ENCODE measurements at regions not wholly inside any gene's neighbourhood (a gene's known extent, or its start where the extent isn't known, plus 50 kb on each side); places are given as distances from the start of the nearest gene placed in this dataset.

DNA sequence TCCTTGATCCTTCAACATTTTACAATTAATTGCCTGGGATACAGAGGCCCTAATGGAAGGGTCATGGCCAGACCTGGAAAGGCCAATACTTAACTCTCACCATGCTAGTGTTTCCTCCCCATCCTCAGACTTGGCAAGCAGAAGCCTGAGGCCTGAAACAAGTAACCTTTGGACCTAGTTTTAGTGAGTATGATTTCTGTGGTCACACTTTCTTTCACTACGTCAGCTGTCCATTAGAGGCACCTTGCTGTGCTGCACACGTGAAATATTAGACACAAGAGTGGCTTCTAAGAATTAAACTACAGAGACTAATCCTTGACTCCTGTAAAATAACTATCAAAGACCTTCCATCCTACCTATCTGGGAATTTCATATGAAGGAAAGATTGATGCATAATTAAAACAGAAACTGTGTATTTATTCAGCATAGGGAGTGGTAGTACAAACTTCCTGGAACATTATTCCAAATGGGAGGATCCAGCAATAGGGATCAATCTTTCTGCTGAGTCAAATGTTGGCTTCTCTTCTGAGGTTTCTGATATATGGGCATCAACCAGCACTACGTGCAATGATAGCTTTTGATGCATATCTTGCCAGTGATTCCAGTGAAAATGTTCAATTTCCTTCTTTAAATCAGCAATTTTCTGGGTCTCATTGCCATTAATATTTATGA, 249.7 kb downstream of the IKZF2 start:
- ATAC-seq (no peak), DNase-seq (ENCODE audit: low spot score) (no peak)
- Mint-ChIP-seq H3K27me3 (ENCODE audit: insufficient read depth, low read depth, poor library complexity) (peaks cover 3% of the 10 kb centered on the region), H3K4me1 (0 out of 3 replicates have a peak, but pooled peaks cover 3% of the 10 kb centered on the region), H3K36me3 (ENCODE audit: low read depth) (no peaks in the 10 kb centered on the region), H3K9me3 (no peaks in the 10 kb centered on the region), H3K4me3 (no peak overlapping the region), H3K27ac (no peak overlapping the region)
- Histone ChIP-seq H3K36me3 (ENCODE audit: insufficient read depth) (no peaks in the 10 kb centered on the region), H3K27ac (ENCODE audit: low read depth) (no peak overlapping the region), H3K9me2 (ENCODE audit: insufficient read depth) (no peaks in the 10 kb centered on the region; the same call in none of the 2 replicates), H2AFZ (no peak overlapping the region), H3K4me2 (no peak overlapping the region), H3K4me1 (ENCODE audit: insufficient read depth) (no peaks in the 10 kb centered on the region), H3K79me2 (replicated peaks; ENCODE audit: insufficient read depth) (no peaks in the 10 kb centered on the region), H3F3A (replicated peaks; ENCODE audit: low read depth) (no peaks in the 10 kb centered on the region), H4K20me1 (replicated peaks; ENCODE audit: insufficient read depth) (no peaks in the 10 kb centered on the region), H3K27me3 (ENCODE audit: insufficient read depth) (no peaks in the 10 kb centered on the region), H3K4me3 (no peak overlapping the region)
- TF ChIP-seq CREB1 (CRISPR knock-in tag; IDR thresholded peaks at IDR 0.05; ENCODE audit: low read depth) (no peak), JUNB (IDR thresholded peaks at IDR 0.05; ENCODE audit: unreplicated experiment) (no peak), ZNF114 (CRISPR knock-in tag; IDR thresholded peaks at IDR 0.05) (no peak), STAT1 (IDR thresholded peaks at IDR 0.05; ENCODE audit: unreplicated experiment) (no peak), ZNF331 (CRISPR knock-in tag; IDR thresholded peaks at IDR 0.05; ENCODE audit: low read depth) (no peak), EZH2 (IDR thresholded peaks at IDR 0.05; ENCODE audit: low read depth, unreplicated experiment) (no peak), EZH2phosphoT487 (IDR thresholded peaks at IDR 0.05; ENCODE audit: unreplicated experiment) (no peak), NANOG (IDR thresholded peaks at IDR 0.05; ENCODE audit: borderline replicate concordance) (no peak), POLR2AphosphoS5 (IDR thresholded peaks at IDR 0.05; ENCODE audit: low read depth) (no peak)
- TF ChIP-seq, protein P1, sequence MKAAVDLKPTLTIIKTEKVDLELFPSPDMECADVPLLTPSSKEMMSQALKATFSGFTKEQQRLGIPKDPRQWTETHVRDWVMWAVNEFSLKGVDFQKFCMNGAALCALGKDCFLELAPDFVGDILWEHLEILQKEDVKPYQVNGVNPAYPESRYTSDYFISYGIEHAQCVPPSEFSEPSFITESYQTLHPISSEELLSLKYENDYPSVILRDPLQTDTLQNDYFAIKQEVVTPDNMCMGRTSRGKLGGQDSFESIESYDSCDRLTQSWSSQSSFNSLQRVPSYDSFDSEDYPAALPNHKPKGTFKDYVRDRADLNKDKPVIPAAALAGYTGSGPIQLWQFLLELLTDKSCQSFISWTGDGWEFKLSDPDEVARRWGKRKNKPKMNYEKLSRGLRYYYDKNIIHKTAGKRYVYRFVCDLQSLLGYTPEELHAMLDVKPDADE (IDR thresholded peaks at IDR 0.05), result no peak
- TF ChIP-seq, protein P2, sequence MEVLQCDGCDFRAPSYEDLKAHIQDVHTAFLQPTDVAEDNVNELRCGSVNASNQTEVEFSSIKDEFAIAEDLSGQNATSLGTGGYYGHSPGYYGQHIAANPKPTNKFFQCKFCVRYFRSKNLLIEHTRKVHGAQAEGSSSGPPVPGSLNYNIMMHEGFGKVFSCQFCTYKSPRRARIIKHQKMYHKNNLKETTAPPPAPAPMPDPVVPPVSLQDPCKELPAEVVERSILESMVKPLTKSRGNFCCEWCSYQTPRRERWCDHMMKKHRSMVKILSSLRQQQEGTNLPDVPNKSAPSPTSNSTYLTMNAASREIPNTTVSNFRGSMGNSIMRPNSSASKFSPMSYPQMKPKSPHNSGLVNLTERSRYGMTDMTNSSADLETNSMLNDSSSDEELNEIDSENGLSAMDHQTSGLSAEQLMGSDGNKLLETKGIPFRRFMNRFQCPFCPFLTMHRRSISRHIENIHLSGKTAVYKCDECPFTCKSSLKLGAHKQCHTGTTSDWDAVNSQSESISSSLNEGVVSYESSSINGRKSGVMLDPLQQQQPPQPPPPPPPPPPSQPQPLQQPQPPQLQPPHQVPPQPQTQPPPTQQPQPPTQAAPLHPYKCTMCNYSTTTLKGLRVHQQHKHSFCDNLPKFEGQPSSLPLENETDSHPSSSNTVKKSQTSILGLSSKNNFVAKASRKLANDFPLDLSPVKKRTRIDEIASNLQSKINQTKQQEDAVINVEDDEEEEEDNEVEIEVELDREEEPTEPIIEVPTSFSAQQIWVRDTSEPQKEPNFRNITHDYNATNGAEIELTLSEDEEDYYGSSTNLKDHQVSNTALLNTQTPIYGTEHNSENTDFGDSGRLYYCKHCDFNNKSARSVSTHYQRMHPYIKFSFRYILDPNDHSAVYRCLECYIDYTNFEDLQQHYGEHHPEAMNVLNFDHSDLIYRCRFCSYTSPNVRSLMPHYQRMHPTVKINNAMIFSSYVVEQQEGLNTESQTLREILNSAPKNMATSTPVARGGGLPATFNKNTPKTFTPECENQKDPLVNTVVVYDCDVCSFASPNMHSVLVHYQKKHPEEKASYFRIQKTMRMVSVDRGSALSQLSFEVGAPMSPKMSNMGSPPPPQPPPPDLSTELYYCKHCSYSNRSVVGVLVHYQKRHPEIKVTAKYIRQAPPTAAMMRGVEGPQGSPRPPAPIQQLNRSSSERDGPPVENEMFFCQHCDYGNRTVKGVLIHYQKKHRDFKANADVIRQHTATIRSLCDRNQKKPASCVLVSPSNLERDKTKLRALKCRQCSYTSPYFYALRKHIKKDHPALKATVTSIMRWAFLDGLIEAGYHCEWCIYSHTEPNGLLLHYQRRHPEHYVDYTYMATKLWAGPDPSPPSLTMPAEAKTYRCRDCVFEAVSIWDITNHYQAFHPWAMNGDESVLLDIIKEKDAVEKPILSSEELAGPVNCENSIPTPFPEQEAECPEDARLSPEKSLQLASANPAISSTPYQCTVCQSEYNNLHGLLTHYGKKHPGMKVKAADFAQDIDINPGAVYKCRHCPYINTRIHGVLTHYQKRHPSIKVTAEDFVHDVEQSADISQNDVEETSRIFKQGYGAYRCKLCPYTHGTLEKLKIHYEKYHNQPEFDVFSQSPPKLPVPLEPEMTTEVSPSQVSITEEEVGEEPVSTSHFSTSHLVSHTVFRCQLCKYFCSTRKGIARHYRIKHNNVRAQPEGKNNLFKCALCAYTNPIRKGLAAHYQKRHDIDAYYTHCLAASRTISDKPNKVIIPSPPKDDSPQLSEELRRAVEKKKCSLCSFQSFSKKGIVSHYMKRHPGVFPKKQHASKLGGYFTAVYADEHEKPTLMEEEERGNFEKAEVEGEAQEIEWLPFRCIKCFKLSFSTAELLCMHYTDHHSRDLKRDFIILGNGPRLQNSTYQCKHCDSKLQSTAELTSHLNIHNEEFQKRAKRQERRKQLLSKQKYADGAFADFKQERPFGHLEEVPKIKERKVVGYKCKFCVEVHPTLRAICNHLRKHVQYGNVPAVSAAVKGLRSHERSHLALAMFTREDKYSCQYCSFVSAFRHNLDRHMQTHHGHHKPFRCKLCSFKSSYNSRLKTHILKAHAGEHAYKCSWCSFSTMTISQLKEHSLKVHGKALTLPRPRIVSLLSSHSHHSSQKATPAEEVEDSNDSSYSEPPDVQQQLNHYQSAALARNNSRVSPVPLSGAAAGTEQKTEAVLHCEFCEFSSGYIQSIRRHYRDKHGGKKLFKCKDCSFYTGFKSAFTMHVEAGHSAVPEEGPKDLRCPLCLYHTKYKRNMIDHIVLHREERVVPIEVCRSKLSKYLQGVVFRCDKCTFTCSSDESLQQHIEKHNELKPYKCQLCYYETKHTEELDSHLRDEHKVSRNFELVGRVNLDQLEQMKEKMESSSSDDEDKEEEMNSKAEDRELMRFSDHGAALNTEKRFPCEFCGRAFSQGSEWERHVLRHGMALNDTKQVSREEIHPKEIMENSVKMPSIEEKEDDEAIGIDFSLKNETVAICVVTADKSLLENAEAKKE (CRISPR knock-in tag; IDR thresholded peaks at IDR 0.05), result no peak
- TF ChIP-seq, protein P3, sequence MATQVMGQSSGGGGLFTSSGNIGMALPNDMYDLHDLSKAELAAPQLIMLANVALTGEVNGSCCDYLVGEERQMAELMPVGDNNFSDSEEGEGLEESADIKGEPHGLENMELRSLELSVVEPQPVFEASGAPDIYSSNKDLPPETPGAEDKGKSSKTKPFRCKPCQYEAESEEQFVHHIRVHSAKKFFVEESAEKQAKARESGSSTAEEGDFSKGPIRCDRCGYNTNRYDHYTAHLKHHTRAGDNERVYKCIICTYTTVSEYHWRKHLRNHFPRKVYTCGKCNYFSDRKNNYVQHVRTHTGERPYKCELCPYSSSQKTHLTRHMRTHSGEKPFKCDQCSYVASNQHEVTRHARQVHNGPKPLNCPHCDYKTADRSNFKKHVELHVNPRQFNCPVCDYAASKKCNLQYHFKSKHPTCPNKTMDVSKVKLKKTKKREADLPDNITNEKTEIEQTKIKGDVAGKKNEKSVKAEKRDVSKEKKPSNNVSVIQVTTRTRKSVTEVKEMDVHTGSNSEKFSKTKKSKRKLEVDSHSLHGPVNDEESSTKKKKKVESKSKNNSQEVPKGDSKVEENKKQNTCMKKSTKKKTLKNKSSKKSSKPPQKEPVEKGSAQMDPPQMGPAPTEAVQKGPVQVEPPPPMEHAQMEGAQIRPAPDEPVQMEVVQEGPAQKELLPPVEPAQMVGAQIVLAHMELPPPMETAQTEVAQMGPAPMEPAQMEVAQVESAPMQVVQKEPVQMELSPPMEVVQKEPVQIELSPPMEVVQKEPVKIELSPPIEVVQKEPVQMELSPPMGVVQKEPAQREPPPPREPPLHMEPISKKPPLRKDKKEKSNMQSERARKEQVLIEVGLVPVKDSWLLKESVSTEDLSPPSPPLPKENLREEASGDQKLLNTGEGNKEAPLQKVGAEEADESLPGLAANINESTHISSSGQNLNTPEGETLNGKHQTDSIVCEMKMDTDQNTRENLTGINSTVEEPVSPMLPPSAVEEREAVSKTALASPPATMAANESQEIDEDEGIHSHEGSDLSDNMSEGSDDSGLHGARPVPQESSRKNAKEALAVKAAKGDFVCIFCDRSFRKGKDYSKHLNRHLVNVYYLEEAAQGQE (IDR thresholded peaks at IDR 0.05; ENCODE audit: unreplicated experiment), result no peak
- TF ChIP-seq, protein P4, sequence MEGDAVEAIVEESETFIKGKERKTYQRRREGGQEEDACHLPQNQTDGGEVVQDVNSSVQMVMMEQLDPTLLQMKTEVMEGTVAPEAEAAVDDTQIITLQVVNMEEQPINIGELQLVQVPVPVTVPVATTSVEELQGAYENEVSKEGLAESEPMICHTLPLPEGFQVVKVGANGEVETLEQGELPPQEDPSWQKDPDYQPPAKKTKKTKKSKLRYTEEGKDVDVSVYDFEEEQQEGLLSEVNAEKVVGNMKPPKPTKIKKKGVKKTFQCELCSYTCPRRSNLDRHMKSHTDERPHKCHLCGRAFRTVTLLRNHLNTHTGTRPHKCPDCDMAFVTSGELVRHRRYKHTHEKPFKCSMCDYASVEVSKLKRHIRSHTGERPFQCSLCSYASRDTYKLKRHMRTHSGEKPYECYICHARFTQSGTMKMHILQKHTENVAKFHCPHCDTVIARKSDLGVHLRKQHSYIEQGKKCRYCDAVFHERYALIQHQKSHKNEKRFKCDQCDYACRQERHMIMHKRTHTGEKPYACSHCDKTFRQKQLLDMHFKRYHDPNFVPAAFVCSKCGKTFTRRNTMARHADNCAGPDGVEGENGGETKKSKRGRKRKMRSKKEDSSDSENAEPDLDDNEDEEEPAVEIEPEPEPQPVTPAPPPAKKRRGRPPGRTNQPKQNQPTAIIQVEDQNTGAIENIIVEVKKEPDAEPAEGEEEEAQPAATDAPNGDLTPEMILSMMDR (conservative IDR thresholded peaks at IDR 0.05; ENCODE audit: low read depth in 2 of 2), result no peak

All from GM23338 (cell line).